Heart left ventricle (tissue), 13 donors: ENCODE measurements at regions not wholly inside any gene's neighbourhood (a gene's known extent, or its start where the extent isn't known, plus 50 kb on each side); places are given as distances from the start of the nearest gene placed in this dataset.

ENCODE experiments used
- POLR2A ChIP-seq, 2 donors: fragments of 450-650 bp; IDR thresholded peaks; one replicate each; pipeline ENCODE4 v1.6.1; 2017; ENCODE audit warnings: antibody characterized with exemption in 2 of 2, mild to moderate bottlenecking in 2 of 2, moderate library complexity in 2 of 2
- TF ChIP-seq, protein P1 (sequence below), 12 donors: fragments of 200-600 bp; sonication (generic) in 4 of 12; IDR thresholded peaks; one replicate each; pipeline versions ENCODE4 v1.5.0 to v1.8.0; 2018 to 2022; ENCODE audit warnings: antibody characterized with exemption in 12 of 12, mild to moderate bottlenecking in 5 of 12
- donor health status: ischemic (EF 13 %, LVEDD 7.1; RV severe dilation, severe dysfunction).
- donor health status: DM: no; HTN: yes; CAD: no.
- donor health status: DM: no; HTN: no; CAD: no.
- donor health status: ischemic (EF 25% LVEDD 6.9; RV normal size, moderate dysfunction).
- donor health status: ischemic (EF 25% LVEDD 5.7; RV mildly dilated, moderate dysfunction).
- donor health status: ischemic (EF 35%, LVEDD 5.7; RV mildly dilated, moderate dysfunction).
- donor health status: nonischemic (EF 11% LVEDD 7.7; RV severe dilation, severe dysfunction).
- donor health status: DM: yes; HTN: yes; CAD: no.
- donor health status: PGD.
- donor health status: ischemic (EF 29% LVEDD 5.4; RV normal size, mild dysfunction).
- donor health status: nonischemic (EF 23%, LVEDD 6.1; RV moderate dilation, normal function).

DNA sequence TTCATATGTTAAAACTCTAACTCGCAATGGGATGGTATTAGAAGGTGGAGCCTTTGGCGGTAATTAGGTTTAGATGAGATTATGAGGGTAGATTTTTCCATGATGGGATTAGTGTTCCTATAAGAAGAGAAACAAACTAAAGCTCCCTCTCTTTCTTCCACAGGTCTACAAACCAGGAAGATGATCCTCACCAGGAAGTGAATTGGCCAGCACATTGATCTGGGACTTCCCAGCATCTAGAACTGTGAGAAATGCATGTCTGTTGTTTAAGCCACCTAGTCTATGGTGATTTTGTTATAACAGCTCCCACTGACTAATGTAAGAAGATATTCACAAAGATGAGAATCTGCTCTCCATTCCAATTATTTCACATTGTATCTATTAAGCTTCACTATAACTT is 2266.9 kb downstream of the PCDH7 start:
- no peak for TF ChIP-seq POLR2A (IDR thresholded peaks at IDR 0.05)
- TF ChIP-seq, protein P1, sequence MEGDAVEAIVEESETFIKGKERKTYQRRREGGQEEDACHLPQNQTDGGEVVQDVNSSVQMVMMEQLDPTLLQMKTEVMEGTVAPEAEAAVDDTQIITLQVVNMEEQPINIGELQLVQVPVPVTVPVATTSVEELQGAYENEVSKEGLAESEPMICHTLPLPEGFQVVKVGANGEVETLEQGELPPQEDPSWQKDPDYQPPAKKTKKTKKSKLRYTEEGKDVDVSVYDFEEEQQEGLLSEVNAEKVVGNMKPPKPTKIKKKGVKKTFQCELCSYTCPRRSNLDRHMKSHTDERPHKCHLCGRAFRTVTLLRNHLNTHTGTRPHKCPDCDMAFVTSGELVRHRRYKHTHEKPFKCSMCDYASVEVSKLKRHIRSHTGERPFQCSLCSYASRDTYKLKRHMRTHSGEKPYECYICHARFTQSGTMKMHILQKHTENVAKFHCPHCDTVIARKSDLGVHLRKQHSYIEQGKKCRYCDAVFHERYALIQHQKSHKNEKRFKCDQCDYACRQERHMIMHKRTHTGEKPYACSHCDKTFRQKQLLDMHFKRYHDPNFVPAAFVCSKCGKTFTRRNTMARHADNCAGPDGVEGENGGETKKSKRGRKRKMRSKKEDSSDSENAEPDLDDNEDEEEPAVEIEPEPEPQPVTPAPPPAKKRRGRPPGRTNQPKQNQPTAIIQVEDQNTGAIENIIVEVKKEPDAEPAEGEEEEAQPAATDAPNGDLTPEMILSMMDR (IDR thresholded peaks at IDR 0.05), result no peak
